GM03348 (cell line): ENCODE measurements at regions not wholly inside any gene's neighbourhood (a gene's known extent, or its start where the extent isn't known, plus 50 kb on each side); places are given as distances from the start of the nearest gene placed in this dataset.
"Not testable (repeated sequence)": the region's sequence is repeated elsewhere in the genome, so short reads cannot be mapped to it uniquely, and the experiment has no call there.

Experiments used
- DNase-seq: peaks from one replicate; pipeline ENCODE4 v3.0.0; 2012; ENCODE audit warnings: low spot score

DNA sequence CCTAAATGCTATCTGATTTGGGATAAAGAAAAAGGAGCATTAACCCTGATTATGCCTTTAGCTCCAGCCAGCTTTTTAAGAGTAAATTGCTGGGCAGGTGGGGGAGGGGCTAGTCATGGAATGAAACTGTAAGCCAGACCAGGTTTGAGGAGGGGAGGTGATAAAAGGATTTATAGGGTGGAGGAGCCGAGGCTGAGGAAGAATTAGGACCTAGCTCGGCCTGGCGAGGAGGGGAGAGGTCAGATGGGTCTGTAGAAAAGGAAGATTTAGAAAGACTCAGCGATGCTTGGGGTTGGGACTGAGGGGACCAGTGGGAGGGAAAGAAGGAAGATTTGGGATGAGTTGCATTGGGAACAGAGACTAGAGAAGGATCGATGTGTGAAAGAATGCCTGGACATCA is 583.8 kb upstream of the MDGA2 start:
- not testable (repeated sequence) for DNase-seq

DNA sequence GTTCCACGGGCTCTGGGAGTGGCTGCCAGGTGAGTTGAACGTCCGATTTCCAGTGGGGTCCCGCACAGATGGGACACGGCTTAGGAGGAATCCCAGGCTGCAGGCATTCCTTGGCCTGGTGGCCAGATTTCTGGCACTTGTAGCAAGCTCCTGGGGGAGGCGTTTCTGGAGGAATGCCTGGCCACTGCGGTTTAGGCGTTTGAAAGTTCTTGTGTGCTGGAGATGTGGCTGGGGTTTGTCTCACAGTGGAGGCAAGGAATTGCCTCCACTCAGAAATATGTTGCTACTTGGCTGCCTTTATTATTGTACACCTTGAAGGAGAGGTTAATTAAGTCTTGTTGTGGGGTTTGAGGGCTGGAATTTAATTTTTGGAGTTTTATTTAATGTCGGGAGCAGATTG is 583.3 kb upstream of the MDGA2 start:
- not testable (repeated sequence) for DNase-seq

DNA sequence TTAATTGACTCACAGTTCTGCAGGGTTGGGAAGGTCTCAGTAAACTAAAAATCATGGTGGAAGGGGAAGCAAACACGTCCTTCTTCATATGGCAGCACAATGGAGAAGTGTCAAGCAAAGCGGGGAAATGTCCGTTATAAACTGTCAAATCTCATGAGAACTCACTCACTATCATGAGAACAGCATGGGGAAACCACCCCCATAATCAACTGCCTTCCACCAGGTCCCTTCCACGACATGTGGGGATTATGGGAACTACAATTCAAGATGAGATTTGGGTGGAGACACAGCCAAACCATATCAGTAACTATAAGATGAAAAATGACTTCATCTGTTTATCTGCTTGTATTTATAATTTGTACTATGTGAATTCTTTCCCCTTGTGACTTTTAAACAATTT is 577.6 kb upstream of the MDGA2 start:
- no peak for DNase-seq

GRCh38 chr14:48251290-48251689 is 575.9 kb upstream of the MDGA2 start:
- no peak for DNase-seq

- no peak for DNase-seq
These were observed 575.2 kb upstream of the MDGA2 start for GRCh38 chr14:48250575-48250974.

DNA sequence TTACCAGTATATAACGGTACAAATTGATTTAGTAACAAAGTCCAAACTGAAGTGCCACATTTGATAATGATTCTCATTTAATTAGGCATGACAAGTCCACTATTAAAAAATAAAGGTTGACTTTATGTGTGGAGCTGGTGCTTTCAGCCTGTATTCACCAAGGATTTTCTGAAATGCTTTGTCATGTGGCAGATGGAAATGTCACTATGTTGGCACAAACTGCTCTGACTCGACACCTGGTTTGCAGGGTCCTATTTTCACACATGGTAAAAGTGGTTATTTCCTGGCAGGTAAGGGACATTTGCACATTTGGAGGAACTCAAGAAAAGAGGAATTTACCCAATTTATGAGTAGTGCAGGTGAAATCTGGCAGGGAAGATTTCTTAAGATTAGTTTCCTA is 572.6 kb upstream of the MDGA2 start:
- DNase-seq, result no peak

DNA sequence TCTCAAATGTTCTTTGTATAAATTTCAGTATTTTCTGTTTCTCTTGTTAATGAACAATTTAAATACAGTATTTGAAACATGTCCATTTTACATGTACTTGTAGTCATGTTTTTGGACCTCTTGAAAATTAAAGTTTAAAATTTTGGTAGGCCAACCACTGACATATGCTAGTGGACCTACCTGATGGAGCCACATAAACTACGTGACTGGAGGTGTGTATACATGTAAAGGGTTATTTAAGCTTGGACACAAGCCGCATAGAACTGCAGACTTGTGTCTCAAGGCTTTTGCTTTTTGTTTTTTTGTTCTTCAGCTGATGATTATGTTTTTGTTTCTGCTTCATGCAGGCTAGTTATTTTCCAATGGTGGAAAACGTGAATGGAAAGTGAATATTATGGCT is 568.5 kb upstream of the MDGA2 start:
- DNase-seq, result no peak

DNA sequence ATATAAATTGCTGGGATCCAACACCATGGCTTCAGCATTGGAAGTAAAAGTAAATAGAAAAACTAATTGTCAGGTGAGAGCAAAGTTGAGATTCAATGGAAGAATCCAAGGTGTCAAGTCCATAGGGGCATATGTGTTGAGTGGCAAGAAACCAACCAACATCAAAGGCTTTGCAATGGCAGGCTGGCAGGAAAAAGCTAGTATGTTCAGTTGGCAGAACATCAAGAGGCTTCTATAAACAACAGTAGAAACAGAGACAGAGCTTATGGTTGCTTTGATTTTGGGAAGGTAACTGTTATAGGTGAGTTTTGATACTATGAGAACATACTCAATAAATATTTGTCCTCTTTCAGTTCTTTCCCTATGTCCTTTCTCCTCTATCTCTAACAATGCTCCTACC is 553.7 kb upstream of the MDGA2 start:
- no peak for DNase-seq

DNA sequence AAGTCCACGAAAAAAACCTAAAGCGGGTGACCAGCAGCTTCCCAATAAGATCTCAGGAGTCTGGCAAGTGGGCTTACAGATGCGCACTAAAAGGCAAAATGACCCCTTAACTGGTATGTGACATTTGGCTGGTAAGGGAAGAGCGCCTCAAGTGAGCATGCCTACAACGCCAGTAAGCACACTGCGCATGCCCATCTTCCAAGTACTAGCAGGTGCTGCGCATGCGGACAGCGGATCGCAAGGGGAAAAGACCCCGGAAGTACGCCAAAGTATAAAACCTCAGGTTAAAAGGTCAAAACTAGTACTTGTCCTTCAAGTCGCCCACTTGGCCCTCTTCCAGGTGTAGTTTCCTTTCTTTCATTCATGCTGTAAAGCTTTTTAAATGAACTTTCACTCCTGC is 518.5 kb upstream of the MDGA2 start:
- no peak for DNase-seq

DNA sequence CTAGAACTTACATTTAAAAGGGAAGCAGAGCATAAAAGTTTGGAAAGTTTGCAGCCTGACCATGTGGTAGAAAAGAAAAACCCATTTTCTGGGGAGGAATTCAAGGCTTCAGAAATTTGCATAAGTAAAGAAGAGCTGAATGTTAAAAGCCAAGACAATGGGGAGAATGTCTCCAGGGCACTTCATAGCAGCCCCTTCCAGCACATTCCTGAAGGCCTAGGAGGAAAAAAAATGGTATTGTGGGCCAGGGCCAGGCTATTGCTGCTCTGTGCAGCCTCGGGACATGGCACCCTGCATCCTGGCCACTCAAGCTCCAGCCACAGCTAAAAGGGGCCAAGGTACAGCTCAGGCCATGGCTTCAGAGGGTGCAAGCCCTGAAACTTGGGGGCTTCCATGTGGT is 474.2 kb upstream of the MDGA2 start:
- not testable (repeated sequence) for DNase-seq

DNA sequence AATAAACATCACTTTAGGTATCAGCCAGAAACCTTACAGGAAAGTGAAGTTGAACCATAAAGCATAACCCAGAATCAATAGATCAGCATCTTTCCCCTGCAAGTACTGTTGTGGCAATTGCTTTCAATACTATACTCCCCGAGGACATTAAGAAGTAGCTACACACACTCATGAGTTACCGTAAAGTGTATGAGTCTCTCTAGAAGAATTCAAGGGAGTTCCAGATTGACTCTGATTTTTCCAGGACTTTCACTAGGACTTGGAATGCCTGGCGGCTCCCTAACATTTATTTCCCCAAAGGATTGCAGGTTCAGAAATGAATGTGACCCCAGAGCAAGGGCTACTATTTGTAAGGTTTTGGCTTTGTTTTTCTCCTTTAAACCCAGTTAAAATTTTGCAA is 465.4 kb upstream of the MDGA2 start:
- no peak for DNase-seq

- no peak for DNase-seq
These were observed 454.1 kb upstream of the MDGA2 start for GRCh38 chr14:48129472-48129871.

- DNase-seq, result no peak
These were observed 452.3 kb upstream of the MDGA2 start for GRCh38 chr14:48127674-48128073.

GRCh38 chr14:48125654-48126053 is 450.2 kb upstream of the MDGA2 start:
- no peak for DNase-seq

- DNase-seq, result no peak
These were observed 438.3 kb upstream of the MDGA2 start for GRCh38 chr14:48113713-48114112.

GRCh38 chr14:48111151-48111550 is 435.7 kb upstream of the MDGA2 start:
- DNase-seq, result no peak

- no peak for DNase-seq
These were observed 432.2 kb upstream of the MDGA2 start for GRCh38 chr14:48107646-48108045.

DNA sequence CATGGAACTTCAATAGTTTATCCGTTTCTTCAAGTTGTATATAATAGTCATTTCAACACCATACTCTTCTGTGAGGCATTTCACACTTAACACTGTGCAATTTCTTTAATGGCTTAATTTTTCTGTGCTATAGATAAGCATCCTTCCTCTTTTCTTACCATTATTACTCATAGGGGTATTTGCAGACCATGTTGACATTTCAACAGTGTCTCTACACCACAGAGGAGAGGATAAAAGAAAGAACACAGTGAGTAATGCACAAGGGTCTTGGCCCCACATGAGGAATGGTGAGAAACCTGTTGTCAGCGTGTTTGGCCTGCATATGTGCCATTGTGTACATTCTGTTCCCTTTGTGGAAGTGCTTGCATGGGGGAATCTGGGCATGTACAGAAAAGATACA is 421.5 kb upstream of the MDGA2 start:
- no peak for DNase-seq

- DNase-seq, result no peak
These were observed 411.1 kb upstream of the MDGA2 start for GRCh38 chr14:48086516-48086915.

GRCh38 chr14:48075487-48075886 is 400.1 kb upstream of the MDGA2 start:
- no peak for DNase-seq

GRCh38 chr14:48052973-48053372 is 377.6 kb upstream of the MDGA2 start:
- no peak for DNase-seq

DNA sequence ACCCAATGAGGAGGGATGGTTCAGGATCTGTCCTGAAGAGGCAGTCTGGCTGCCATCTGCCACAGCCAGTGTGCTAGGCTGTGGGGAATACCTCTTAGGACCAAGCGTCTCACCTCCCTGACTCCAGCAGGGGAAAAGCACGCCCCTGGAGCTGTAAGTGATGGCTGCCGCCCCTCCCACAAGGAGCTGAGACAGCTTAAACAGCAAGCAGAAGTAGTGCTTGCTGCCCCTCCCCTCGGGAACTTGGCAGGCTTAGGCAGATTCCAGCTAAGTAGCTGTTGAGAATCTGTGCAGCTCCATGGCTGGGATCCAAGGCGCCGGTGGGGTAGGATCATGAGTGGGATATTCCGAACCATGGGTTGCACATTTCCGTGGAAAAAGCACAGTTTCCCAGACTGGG is 360.4 kb upstream of the MDGA2 start:
- no peak for DNase-seq

GRCh38 chr14:48027115-48027514 is 351.7 kb upstream of the MDGA2 start:
- no peak for DNase-seq

DNA sequence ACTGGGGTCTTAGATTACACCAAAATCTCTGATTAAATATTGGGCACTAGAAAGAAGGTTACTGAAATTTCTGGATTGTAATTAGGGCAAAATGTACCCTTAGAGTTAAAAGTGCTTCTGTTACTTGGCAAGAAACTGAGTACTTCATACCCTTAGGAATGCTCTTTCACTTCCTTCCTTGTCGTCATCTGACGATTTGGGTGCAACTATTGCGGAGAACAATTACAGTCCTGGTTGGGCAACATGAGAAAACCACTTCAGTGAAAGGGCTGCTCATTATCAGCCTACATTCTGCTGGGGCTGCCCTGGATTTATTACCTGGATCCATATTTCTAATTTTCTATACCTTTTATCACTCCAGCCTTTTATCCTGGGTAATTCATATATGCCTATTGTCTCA is 348.5 kb upstream of the MDGA2 start:
- no peak for DNase-seq

GRCh38 chr14:48011484-48011883 is 336.1 kb upstream of the MDGA2 start:
- not testable (repeated sequence) for DNase-seq
